GM12865 (cell line): ENCODE measurements at regions not wholly inside any gene's neighbourhood (a gene's known extent, or its start where the extent isn't known, plus 50 kb on each side); places are given as distances from the start of the nearest gene placed in this dataset.

Experiments
- DNase-seq: peaks from one replicate; pipeline ENCODE4 v3.0.0; 2010; ENCODE audit warnings: low read depth
- H3K4me3 ChIP-seq: 2 replicates; pipeline ENCODE4 v1.5.1; 2011; ENCODE audit warnings: mild to moderate bottlenecking, low read depth, low read length, control low read depth
- CTCF ChIP-seq: IDR thresholded peaks from 2 replicates; pipeline ENCODE4 v1.5.1; 2011; ENCODE audit warnings: low read length, control low read depth, low read depth, inconsistent platforms; ENCODE audit not compliant: insufficient read depth; ENCODE audit errors: missing control alignments

GRCh38 chr6:6892744-6893583 lies 214.8 kb upstream of the RREB1 start:
- no peak for TF ChIP-seq CTCF
- no peak for DNase-seq
- H3K4me3 ChIP-seq: no peak overlapping the region

- H3K4me3 ChIP-seq: no peak overlapping the region
- DNase-seq: no peak
- no peak for TF ChIP-seq CTCF
Measured at GRCh38 chr6:6893701-6894100, 214.1 kb upstream of the RREB1 start.

GRCh38 chr6:6895929-6896328 lies 211.8 kb upstream of the RREB1 start:
- H3K4me3 ChIP-seq: no peak overlapping the region
- no peak for TF ChIP-seq CTCF
- DNase-seq: no peak

GRCh38 chr6:6897140-6897539 lies 210.6 kb upstream of the RREB1 start:
- H3K4me3 ChIP-seq: no peak overlapping the region
- DNase-seq: no peak
- TF ChIP-seq CTCF: no peak

- no peak for TF ChIP-seq CTCF
- no peak overlapping the region for H3K4me3 ChIP-seq
- DNase-seq: no peak
Measured at GRCh38 chr6:6900569-6901204, 207.1 kb upstream of the RREB1 start.

GRCh38 chr6:6901205-6901719 lies 206.5 kb upstream of the RREB1 start:
- no peak overlapping the region for H3K4me3 ChIP-seq
- DNase-seq: no peak
- no peak for TF ChIP-seq CTCF
